ENCODE measurements at regions not wholly inside any gene's neighbourhood (a gene's known extent, or its start where the extent isn't known, plus 50 kb on each side); places are given as distances from the start of the nearest gene placed in this dataset.
A peak's percentile ranks its signal among the peaks of the same experiment; 100 is the strongest.

DNA sequence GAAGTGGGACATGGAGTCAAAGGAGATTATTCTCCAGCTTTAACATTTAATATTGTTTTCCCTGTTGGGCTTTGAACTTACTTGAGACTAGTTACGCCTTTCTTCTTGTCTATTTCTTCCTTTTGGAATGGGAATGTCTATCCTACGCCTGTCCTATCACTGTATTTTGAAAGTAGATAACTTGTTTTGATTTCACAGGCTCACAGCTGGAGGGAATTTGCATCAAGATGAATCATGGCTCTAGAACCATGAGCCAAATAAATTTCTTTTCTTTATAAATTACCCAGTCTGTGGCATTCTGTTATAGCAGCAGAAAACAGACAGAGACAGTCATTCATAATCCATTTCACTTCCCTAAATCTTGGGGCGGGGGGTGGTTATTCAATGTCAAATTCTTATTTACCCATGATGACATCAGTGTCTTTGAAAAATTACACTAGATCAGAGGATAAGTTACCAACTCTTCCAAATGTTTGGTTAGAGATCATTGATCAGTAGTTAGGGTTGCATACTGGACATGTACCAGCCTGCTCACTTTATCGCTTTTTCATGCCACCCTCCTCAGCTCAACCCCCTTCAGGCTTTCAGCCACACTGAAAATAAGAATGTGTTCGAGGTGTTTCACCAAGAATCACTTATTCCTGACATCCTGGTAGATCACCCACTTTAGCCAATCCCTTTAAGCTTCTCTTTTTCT is 419.6 kb upstream of the PIK3R1 start:
- Histone ChIP-seq H3K27me3 (ENCODE audit: control insufficient read depth in 4 of 4, insufficient read depth in 4 of 4, low read length in 3 of 4) (no peaks in the 10 kb centered on the region), H3K9ac (ENCODE audit: low read depth in 1 of 2, low read length in 2 of 2) (no peak overlapping the region), H3K36me3 (ENCODE audit: control insufficient read depth in 4 of 4, insufficient read depth in 3 of 4, low read depth in 1 of 4, low read length in 3 of 4) (no peaks in the 10 kb centered on the region), H3K4me1 (ENCODE audit: control insufficient read depth in 4 of 4, insufficient read depth in 4 of 4, low read length in 3 of 4) (peaks cover 3 to 45% (median 11%) of the 10 kb centered on the region in 4 donors), H3K9me3 (ENCODE audit: control insufficient read depth in 4 of 4, low read length in 3 of 4) (no peaks in the 10 kb centered on the region), H3K27ac (ENCODE audit: low read depth in 1 of 2, low read length in 2 of 2) (peak overlapping the region in 1 of 2 donors; percentile 46), H3K4me3 (ENCODE audit: low read depth in 1 of 3, low read length in 3 of 3) (peak overlapping the region; percentile 8 to 21 (median 9))
- 60% methylated on average over 5 of the region's 5 CpGs for WGBS
- no peak for DNase-seq (ENCODE audit: low spot score)
- TF ChIP-seq, protein P1, sequence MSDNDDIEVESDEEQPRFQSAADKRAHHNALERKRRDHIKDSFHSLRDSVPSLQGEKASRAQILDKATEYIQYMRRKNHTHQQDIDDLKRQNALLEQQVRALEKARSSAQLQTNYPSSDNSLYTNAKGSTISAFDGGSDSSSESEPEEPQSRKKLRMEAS (IDR thresholded peaks at IDR 0.05): no peak
- TF ChIP-seq JUND (IDR thresholded peaks at IDR 0.05) (peak; percentile 26 to 48), SP1 (IDR thresholded peaks at IDR 0.05) (peak; percentile 11), RAD21 (IDR thresholded peaks at IDR 0.05) (peak; percentile 30 to 50), FOXA2 (IDR thresholded peaks at IDR 0.05) (peak; percentile 38), RXRA (IDR thresholded peaks at IDR 0.05) (peak; percentile 6 to 19), HNF4A (conservative IDR thresholded peaks at IDR 0.05) (peak; percentile 12 to 31), HNF4G (IDR thresholded peaks at IDR 0.05) (no peak)
- TF ChIP-seq, protein P2, sequence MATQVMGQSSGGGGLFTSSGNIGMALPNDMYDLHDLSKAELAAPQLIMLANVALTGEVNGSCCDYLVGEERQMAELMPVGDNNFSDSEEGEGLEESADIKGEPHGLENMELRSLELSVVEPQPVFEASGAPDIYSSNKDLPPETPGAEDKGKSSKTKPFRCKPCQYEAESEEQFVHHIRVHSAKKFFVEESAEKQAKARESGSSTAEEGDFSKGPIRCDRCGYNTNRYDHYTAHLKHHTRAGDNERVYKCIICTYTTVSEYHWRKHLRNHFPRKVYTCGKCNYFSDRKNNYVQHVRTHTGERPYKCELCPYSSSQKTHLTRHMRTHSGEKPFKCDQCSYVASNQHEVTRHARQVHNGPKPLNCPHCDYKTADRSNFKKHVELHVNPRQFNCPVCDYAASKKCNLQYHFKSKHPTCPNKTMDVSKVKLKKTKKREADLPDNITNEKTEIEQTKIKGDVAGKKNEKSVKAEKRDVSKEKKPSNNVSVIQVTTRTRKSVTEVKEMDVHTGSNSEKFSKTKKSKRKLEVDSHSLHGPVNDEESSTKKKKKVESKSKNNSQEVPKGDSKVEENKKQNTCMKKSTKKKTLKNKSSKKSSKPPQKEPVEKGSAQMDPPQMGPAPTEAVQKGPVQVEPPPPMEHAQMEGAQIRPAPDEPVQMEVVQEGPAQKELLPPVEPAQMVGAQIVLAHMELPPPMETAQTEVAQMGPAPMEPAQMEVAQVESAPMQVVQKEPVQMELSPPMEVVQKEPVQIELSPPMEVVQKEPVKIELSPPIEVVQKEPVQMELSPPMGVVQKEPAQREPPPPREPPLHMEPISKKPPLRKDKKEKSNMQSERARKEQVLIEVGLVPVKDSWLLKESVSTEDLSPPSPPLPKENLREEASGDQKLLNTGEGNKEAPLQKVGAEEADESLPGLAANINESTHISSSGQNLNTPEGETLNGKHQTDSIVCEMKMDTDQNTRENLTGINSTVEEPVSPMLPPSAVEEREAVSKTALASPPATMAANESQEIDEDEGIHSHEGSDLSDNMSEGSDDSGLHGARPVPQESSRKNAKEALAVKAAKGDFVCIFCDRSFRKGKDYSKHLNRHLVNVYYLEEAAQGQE (IDR thresholded peaks at IDR 0.05): no peak

DNA sequence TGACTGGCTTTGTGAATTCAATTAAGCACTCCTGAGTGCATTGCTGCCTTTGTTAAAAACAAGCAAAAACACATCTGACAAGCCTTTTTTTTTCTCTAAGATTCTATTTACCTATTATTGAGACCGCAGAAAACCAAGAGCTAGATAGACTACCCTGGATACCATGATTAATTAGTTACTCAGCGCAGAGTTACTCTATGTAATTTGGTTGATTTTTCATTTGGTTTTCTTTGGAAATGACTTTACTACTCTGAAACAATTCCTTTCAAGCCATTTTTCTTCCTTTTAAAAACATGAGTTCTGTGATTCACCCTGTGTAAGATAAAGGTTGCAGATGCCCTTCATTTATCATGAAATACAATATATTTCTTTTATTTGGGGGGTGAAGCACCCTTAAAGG is 421.6 kb upstream of the PIK3R1 start:
- 73% methylated on average over 2 of the region's 2 CpGs for WGBS
- TF ChIP-seq SP1 (IDR thresholded peaks at IDR 0.05): no peak
- TF ChIP-seq, protein P3, sequence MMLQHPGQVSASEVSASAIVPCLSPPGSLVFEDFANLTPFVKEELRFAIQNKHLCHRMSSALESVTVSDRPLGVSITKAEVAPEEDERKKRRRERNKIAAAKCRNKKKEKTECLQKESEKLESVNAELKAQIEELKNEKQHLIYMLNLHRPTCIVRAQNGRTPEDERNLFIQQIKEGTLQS (IDR thresholded peaks at IDR 0.05): no peak
- TF ChIP-seq FOXA1 (IDR thresholded peaks at IDR 0.05): no peak
- TF ChIP-seq EGR1 (IDR thresholded peaks at IDR 0.05; ENCODE audit: low read depth in 2 of 2): no peak
- TF ChIP-seq HNF4A (conservative IDR thresholded peaks at IDR 0.05): no peak
- Histone ChIP-seq H3K27me3 (ENCODE audit: control insufficient read depth in 4 of 4, insufficient read depth in 4 of 4, low read length in 3 of 4) (no peaks in the 10 kb centered on the region), H3K36me3 (ENCODE audit: control insufficient read depth in 4 of 4, insufficient read depth in 3 of 4, low read depth in 1 of 4, low read length in 3 of 4) (no peaks in the 10 kb centered on the region), H3K4me1 (ENCODE audit: control insufficient read depth in 4 of 4, insufficient read depth in 4 of 4, low read length in 3 of 4) (peaks cover 3 to 37% (median 11%) of the 10 kb centered on the region in 4 donors), H3K9me3 (ENCODE audit: control insufficient read depth in 4 of 4, low read length in 3 of 4) (no peaks in the 10 kb centered on the region), H3K9ac (ENCODE audit: low read depth in 1 of 2, low read length in 2 of 2) (peak overlapping the region; percentile 36 to 57), H3K27ac (ENCODE audit: low read depth in 1 of 2, low read length in 2 of 2) (peak overlapping the region in 1 of 2 donors; percentile 13), H3K4me3 (ENCODE audit: low read depth in 1 of 3, low read length in 3 of 3) (peak overlapping the region; percentile 22 to 53 (median 51))
- no peak for DNase-seq (ENCODE audit: low spot score)

DNA sequence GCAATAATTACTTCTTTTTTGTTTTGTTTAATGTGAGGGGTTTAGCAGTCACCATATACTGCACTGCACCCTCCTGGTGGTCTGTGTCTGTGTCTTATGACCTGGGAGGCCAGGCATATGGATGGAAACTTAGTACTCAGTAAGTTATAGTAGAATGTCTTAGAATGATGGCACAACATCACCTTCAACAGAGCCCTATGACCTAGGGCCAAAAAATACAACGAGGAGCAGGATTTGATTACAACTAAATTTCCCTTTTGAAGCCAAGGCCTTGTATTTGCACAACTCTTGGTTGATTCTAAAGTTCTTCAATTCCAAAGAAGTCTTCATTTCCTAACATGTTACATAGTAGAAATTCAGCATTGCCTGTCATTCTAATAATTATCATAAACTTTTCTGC is 422.1 kb upstream of the PIK3R1 start:
- peak overlapping the region; percentile 12 to 53 for H3K27ac ChIP-seq (ENCODE audit: low read depth in 1 of 2, low read length in 2 of 2)

More for the DNA sequence above, 422.1 kb upstream of the PIK3R1 start:
- TF ChIP-seq HNF4A (conservative IDR thresholded peaks at IDR 0.05) (peak; percentile 41 to 56), EGR1 (IDR thresholded peaks at IDR 0.05; ENCODE audit: low read depth in 2 of 2) (no peak)
- H3K4me3 ChIP-seq (ENCODE audit: low read depth in 1 of 3, low read length in 3 of 3): peak overlapping the region; percentile 22 to 52 (median 51)
- H3K36me3 ChIP-seq (ENCODE audit: control insufficient read depth in 4 of 4, insufficient read depth in 3 of 4, low read depth in 1 of 4, low read length in 3 of 4): no peaks in the 10 kb centered on the region
- H3K4me1 ChIP-seq (ENCODE audit: control insufficient read depth in 4 of 4, insufficient read depth in 4 of 4, low read length in 3 of 4): peaks cover 3 to 37% (median 11%) of the 10 kb centered on the region in 4 donors
- no peaks in the 10 kb centered on the region for H3K9me3 ChIP-seq (ENCODE audit: control insufficient read depth in 4 of 4, low read length in 3 of 4)
- no peaks in the 10 kb centered on the region for H3K27me3 ChIP-seq (ENCODE audit: control insufficient read depth in 4 of 4, insufficient read depth in 4 of 4, low read length in 3 of 4)
- WGBS: 40% methylated on average over 1 of the region's 1 CpG
- H3K9ac ChIP-seq (ENCODE audit: low read depth in 1 of 2, low read length in 2 of 2): no peak overlapping the region
- no peak for DNase-seq (ENCODE audit: low spot score)

All from liver (tissue), 7 donors.